Stomach (tissue), 8 donors: ENCODE measurements at regions not wholly inside any gene's neighbourhood (a gene's known extent, or its start where the extent isn't known, plus 50 kb on each side); places are given as distances from the start of the nearest gene placed in this dataset.

Experiments used
- DNase-seq, 2 donors: peaks; one replicate each; pipeline versions ENCODE4 v3.0.0 to v3.0.0-alpha.2; 2013 to 2019
- H3K27ac ChIP-seq, 5 donors: fragments of 200-600 bp in 4 of 5; sonication (generic) in 4 of 5; one replicate each; pipeline ENCODE4 v1.5.1; 2013 to 2019; ENCODE audit warnings: mild to moderate bottlenecking in 1 of 5, moderate library complexity in 1 of 5
- H3K27me3 ChIP-seq, 3 donors: fragments of 200-600 bp; sonication (generic); one replicate each; pipeline ENCODE4 v1.5.1; 2017 to 2019; ENCODE audit warnings: mixed run types in 1 of 3
- H3K36me3 ChIP-seq, 4 donors: fragments of 200-600 bp; sonication (generic); 1 replicate in 3 of 4; 2 replicates in 1 of 4; pipeline ENCODE4 v1.5.1; 2016 to 2019
- H3K4me1 ChIP-seq, 4 donors: fragments of 200-600 bp; sonication (generic); one replicate each; pipeline ENCODE4 v1.5.1; 2016 to 2019
- H3K4me3 ChIP-seq, 4 donors: fragments of 200-600 bp; sonication (generic) in 3 of 4; one replicate each; pipeline ENCODE4 v1.5.1; 2016 to 2019; ENCODE audit warnings: mild to moderate bottlenecking in 1 of 4
- H3K9me3 ChIP-seq, 4 donors: fragments of 200-600 bp; sonication (generic); one replicate each; pipeline ENCODE4 v1.5.1; 2016 to 2019
- CTCF ChIP-seq, 7 experiments: fragments of 450-650 bp in 4 of 7; fragments of 200-600 bp in 3 of 7; sonication (generic) in 3 of 7; IDR thresholded peaks; one replicate each; pipeline ENCODE4 v1.5.1; 2016 to 2019; ENCODE audit warnings: antibody characterized with exemption in 7 of 7, control low read depth in 2 of 7, mild to moderate bottlenecking in 1 of 7
- EP300 ChIP-seq: sonication (generic); formaldehyde crosslinking; IDR thresholded peaks from one replicate; pipeline ENCODE4 v1.6.1; 2017; ENCODE audit warnings: antibody characterized with exemption
- POLR2A ChIP-seq, 4 donors: fragments of 450-650 bp; IDR thresholded peaks; one replicate each; pipeline ENCODE4 v1.6.1; 2016; ENCODE audit warnings: antibody characterized with exemption in 4 of 4, control low read depth in 2 of 4, mild to moderate bottlenecking in 1 of 4, moderate library complexity in 1 of 4
- POLR2AphosphoS5 ChIP-seq, 3 donors: sonication (generic); formaldehyde crosslinking; IDR thresholded peaks; one replicate each; pipeline ENCODE4 v1.6.1; 2016; ENCODE audit warnings: antibody characterized with exemption in 3 of 3
- WGBS, 5 donors: extraction: QIAGEN DNeasy Blood & Tissue Kit in 3 of 5; methylation state at CpG; one replicate each; pipeline versions ENCODE4 v1.1.5 to v1.1.7; 2013 to 2018; 5-methylcytosine and 5-hydroxymethylcytosine counted together
- intact Hi-C: fragments of 100-400 bp; cut with DNase I; formaldehyde crosslinking; loops from one replicate; pipeline ENCODE4 v1.15.1; 2023; ENCODE audit warnings: low total_unique reads
- donor health status: healthy with polysubstance abuse.
- donor health status: Bipolar disorder and iron deficiency.
- donor health status: healthy.

GRCh38 chr5:31021181-31021624 is 172.3 kb upstream of the CDH6 start:
- H3K9me3 ChIP-seq, result no peaks in the 10 kb centered on the region
- intact Hi-C loops, result no loop called here
- peaks cover 0 to 6% (median 0%) of the 10 kb centered on the region in 4 donors for H3K4me1 ChIP-seq
- H3K4me3 ChIP-seq, result no peak overlapping the region
- DNase-seq, result peak in 1 of 2 donors; percentile 7
- H3K27me3 ChIP-seq, result no peaks in the 10 kb centered on the region
- H3K27ac ChIP-seq, result no peak overlapping the region
- no peaks in the 10 kb centered on the region for H3K36me3 ChIP-seq
- 9 to 24% (median 23%) methylated on average over 2 of the region's 2 CpGs for WGBS, 5 donors
- no peak for TF ChIP-seq EP300
- no peak for TF ChIP-seq CTCF (IDR thresholded peaks at IDR 0.05)
- TF ChIP-seq POLR2AphosphoS5 (IDR thresholded peaks at IDR 0.05), result no peak
- TF ChIP-seq POLR2A (IDR thresholded peaks at IDR 0.05), result no peak

GRCh38 chr5:31008231-31008630 is 185.3 kb upstream of the CDH6 start:
- Histone ChIP-seq H3K36me3 (no peaks in the 10 kb centered on the region), H3K4me1 (no peaks in the 10 kb centered on the region), H3K4me3 (no peak overlapping the region), H3K27ac (no peak overlapping the region), H3K27me3 (no peaks in the 10 kb centered on the region), H3K9me3 (peaks cover 0 to 6% (median 0%) of the 10 kb centered on the region in 4 donors)
- intact Hi-C loops, result no loop called here
- TF ChIP-seq POLR2A (IDR thresholded peaks at IDR 0.05), result no peak
- no peak for TF ChIP-seq POLR2AphosphoS5 (IDR thresholded peaks at IDR 0.05)
- no peak for TF ChIP-seq CTCF (IDR thresholded peaks at IDR 0.05)
- TF ChIP-seq EP300, result no peak
- no peak for DNase-seq
- 71 to 81% (median 79%) methylated on average over 2 to 5 of the region's 5 CpGs for WGBS, 5 donors

GRCh38 chr5:31007672-31008071 is 185.8 kb upstream of the CDH6 start:
- Histone ChIP-seq H3K36me3 (no peaks in the 10 kb centered on the region), H3K27me3 (no peaks in the 10 kb centered on the region), H3K4me3 (no peak overlapping the region), H3K4me1 (no peaks in the 10 kb centered on the region), H3K27ac (no peak overlapping the region), H3K9me3 (peaks cover 0 to 6% (median 0%) of the 10 kb centered on the region in 4 donors)
- WGBS, 5 donors, result 87 to 96% (median 91%) methylated on average over 4 of the region's 4 CpGs
- TF ChIP-seq POLR2AphosphoS5 (IDR thresholded peaks at IDR 0.05) (no peak), CTCF (IDR thresholded peaks at IDR 0.05) (no peak), POLR2A (IDR thresholded peaks at IDR 0.05) (no peak), EP300 (no peak)
- intact Hi-C loops, result no loop called here
- DNase-seq, result no peak

- H3K36me3 ChIP-seq, result no peaks in the 10 kb centered on the region
- peaks cover 0 to 3% (median 0%) of the 10 kb centered on the region in 4 donors for H3K9me3 ChIP-seq
- TF ChIP-seq POLR2A (IDR thresholded peaks at IDR 0.05) (no peak), CTCF (IDR thresholded peaks at IDR 0.05) (no peak), EP300 (no peak), POLR2AphosphoS5 (IDR thresholded peaks at IDR 0.05) (no peak)
- 71 to 79% (median 74%) methylated on average over 3 of the region's 3 CpGs for WGBS, 5 donors
- DNase-seq, result no peak
- no peak overlapping the region for H3K27ac ChIP-seq
- no peaks in the 10 kb centered on the region for H3K4me1 ChIP-seq
- H3K4me3 ChIP-seq, result no peak overlapping the region
- intact Hi-C loops, result no loop called here
- H3K27me3 ChIP-seq, result no peaks in the 10 kb centered on the region
These were observed 193.2 kb upstream of the CDH6 start for GRCh38 chr5:31000287-31000686.
